IMR-90 (cell line): ENCODE measurements at regions not wholly inside any gene's neighbourhood (a gene's known extent, or its start where the extent isn't known, plus 50 kb on each side); places are given as distances from the start of the nearest gene placed in this dataset.

ENCODE experiments used
- ATAC-seq: fragments of 200-7000 bp; cut with Tn5 transposase; 2 replicates; pipeline ENCODE4 v1.9.1; 2020; ENCODE audit warnings: low read depth, mild to moderate bottlenecking, moderate library complexity
- BruUV-seq: library from RNA; stranded (reverse); fragments of 400-500 nt; replicated peaks from 2 replicates; lab custom pipeline; 2021; lab: Mats Ljungman, UMichigan
- CTCF ChIA-PET: fragments of 300-600 bp; formaldehyde crosslinking; extraction: SDS; loops from one replicate; lab custom pipeline; 2021; ENCODE audit warnings: antibody characterized with exemption; lab: Yijun Ruan, JAX
- POLR2A ChIA-PET: fragments of 300-600 bp; sonication (Branson Sonifier 250); formaldehyde crosslinking; loops from one replicate; lab custom pipeline; 2022; ENCODE audit warnings: antibody characterized with exemption; ENCODE audit not compliant: unreplicated experiment; lab: Charles Lee
- DNase-seq: peaks from one replicate; pipeline ENCODE4 v3.0.0; 2013
- H2AFZ ChIP-seq: replicated peaks from 2 replicates; pipeline ENCODE3; 2013; ENCODE audit warnings: low read length, mild to moderate bottlenecking; ENCODE audit not compliant: poor library complexity
- H2AK5ac ChIP-seq: 2 replicates; pipeline ENCODE4 v1.6.1; 2013; ENCODE audit warnings: low read depth, low read length, inconsistent platforms
- H2AK9ac ChIP-seq: replicated peaks from 2 replicates; pipeline ENCODE3; 2013; ENCODE audit warnings: mild to moderate bottlenecking, low read depth, low read length, moderate library complexity; ENCODE audit not compliant: poor library complexity
- H2BK120ac ChIP-seq: 2 replicates; pipeline ENCODE4 v1.6.1; 2013; ENCODE audit warnings: low read depth, low read length, inconsistent platforms
- H2BK15ac ChIP-seq: 3 replicates; pipeline ENCODE4 v1.6.1; 2013; ENCODE audit warnings: low read depth, low read length, inconsistent platforms
- H2BK20ac ChIP-seq: 2 replicates; pipeline ENCODE4 v1.6.1; 2013; ENCODE audit warnings: low read depth, mild to moderate bottlenecking, inconsistent platforms, low read length, moderate library complexity
- H2BK5ac ChIP-seq: 2 replicates; pipeline ENCODE4 v1.6.1; 2013; ENCODE audit warnings: mild to moderate bottlenecking, low read depth, low read length, inconsistent platforms; ENCODE audit not compliant: poor library complexity, severe bottlenecking
- H3K14ac ChIP-seq: replicated peaks from 2 replicates; pipeline ENCODE4 v1.6.1; 2013; ENCODE audit warnings: low read depth, low read length, inconsistent platforms
- H3K18ac ChIP-seq: 2 replicates; pipeline ENCODE4 v1.6.1; 2013; ENCODE audit warnings: low read depth, low read length, control low read depth
- H3K23ac ChIP-seq: 2 replicates; pipeline ENCODE4 v1.6.1; 2013; ENCODE audit warnings: low read depth, low read length, inconsistent platforms
- H3K27ac ChIP-seq: 2 replicates; pipeline ENCODE4 v1.5.1; 2013; ENCODE audit warnings: mild to moderate bottlenecking, control low read depth, low read length; ENCODE audit not compliant: insufficient read depth
- H3K27me3 ChIP-seq: 2 replicates; pipeline ENCODE4 v1.6.1; 2013; ENCODE audit warnings: low read length; ENCODE audit not compliant: control insufficient read depth, insufficient read depth
- H3K36me3 ChIP-seq: 2 replicates; pipeline ENCODE4 v1.6.1; 2013; ENCODE audit warnings: low read length, mixed read lengths; ENCODE audit not compliant: control insufficient read depth, insufficient read depth
- H3K4ac ChIP-seq: 2 replicates; pipeline ENCODE4 v1.6.1; 2013; ENCODE audit warnings: low read depth, low read length, inconsistent platforms
- H3K4me1 ChIP-seq: 2 replicates; pipeline ENCODE4 v1.6.1; 2013; ENCODE audit warnings: low read length, mixed read lengths; ENCODE audit not compliant: control insufficient read depth, insufficient read depth
- H3K4me2 ChIP-seq: 2 replicates; pipeline ENCODE4 v1.6.1; 2013; ENCODE audit warnings: low read depth, mild to moderate bottlenecking, control low read depth, low read length, moderate library complexity
- H3K4me3 ChIP-seq: 2 replicates; pipeline ENCODE4 v1.5.1; 2013; ENCODE audit warnings: low read depth, mild to moderate bottlenecking, control low read depth, low read length, moderate library complexity; ENCODE audit not compliant: insufficient read depth
- H3K56ac ChIP-seq: 2 replicates; pipeline ENCODE4 v1.6.1; 2013; ENCODE audit warnings: low read length, inconsistent platforms; ENCODE audit not compliant: insufficient read depth; ENCODE audit errors: extremely low read depth
- H3K79me1 ChIP-seq, 2 experiments: 2 replicates each; pipeline ENCODE4 v1.6.1; 2013; ENCODE audit warnings: low read length in 2 of 2, inconsistent platforms in 1 of 2, low read depth in 1 of 2
- H3K9ac ChIP-seq: 2 replicates; pipeline ENCODE4 v1.6.1; 2013; ENCODE audit warnings: low read depth, low read length, control low read depth
- H3K9me1 ChIP-seq: 2 replicates; pipeline ENCODE4 v1.6.1; 2013; ENCODE audit warnings: low read length, inconsistent platforms; ENCODE audit not compliant: insufficient read depth
- H3K9me3 ChIP-seq: 2 replicates; pipeline ENCODE4 v1.6.1; 2013; ENCODE audit warnings: low read length; ENCODE audit not compliant: control insufficient read depth, insufficient read depth
- H4K20me1 ChIP-seq: 2 replicates; pipeline ENCODE4 v1.6.1; 2013; ENCODE audit warnings: low read length, inconsistent platforms; ENCODE audit not compliant: insufficient read depth
- H4K5ac ChIP-seq: 2 replicates; pipeline ENCODE4 v1.6.1; 2013; ENCODE audit warnings: mild to moderate bottlenecking, low read depth, low read length, control low read depth
- H4K8ac ChIP-seq, 2 experiments: 2 replicates each; pipeline ENCODE4 v1.6.1; 2013; ENCODE audit warnings: low read depth in 2 of 2, low read length in 2 of 2, control low read depth in 1 of 2, inconsistent platforms in 1 of 2
- H4K91ac ChIP-seq: 2 replicates; pipeline ENCODE4 v1.6.1; 2013; ENCODE audit warnings: low read depth, low read length, inconsistent platforms; ENCODE audit not compliant: insufficient read depth
- BHLHE40 ChIP-seq: fragments of 150-350 bp; IDR thresholded peaks from 2 replicates; pipeline ENCODE4 v1.6.1; 2016; ENCODE audit warnings: mild to moderate bottlenecking, low read depth, low read length
- NFE2L2 ChIP-seq: fragments of 150-350 bp; IDR thresholded peaks from 2 replicates; pipeline ENCODE4 v1.6.1; 2016; ENCODE audit warnings: low read depth, mild to moderate bottlenecking, low read length
- SMC3 ChIP-seq: fragments of 150-350 bp; IDR thresholded peaks from 2 replicates; pipeline ENCODE4 v1.6.1; 2016; ENCODE audit warnings: low read depth, mild to moderate bottlenecking, antibody characterized with exemption, low read length, moderate library complexity
- WGBS, 2 experiments: methylation state at CpG; one replicate each; pipeline versions ENCODE4 v1.1.5 to v1.1.7; 2013; ENCODE audit warnings: missing lambda C conversion rate in 2 of 2; ENCODE audit not compliant: insufficient read length in 1 of 2; ENCODE audit errors: extremely low coverage in 2 of 2; 5-methylcytosine and 5-hydroxymethylcytosine counted together
- dilution Hi-C: fragments of 300-500 bp; cut with HindIII; formaldehyde crosslinking; loops from one replicate; pipeline ENCODE4 v1.14.3; 2018; ENCODE audit warnings: low sequenced_read_pairs; ENCODE audit not compliant: unreplicated experiment
- in situ Hi-C: fragments of 300-500 bp; cut with MboI; formaldehyde crosslinking; loops from 3 replicates; pipeline ENCODE4 v1.14.3; 2019; ENCODE audit warnings: low sequenced_read_pairs, inconsistent platforms, mixed read lengths
- intact Hi-C: fragments of 100-400 bp; cut with micrococcal nuclease; formaldehyde crosslinking; loops from 2 replicates; pipeline ENCODE4 v1.10.0; 2022
- TF ChIP-seq, protein P1 (sequence below): fragments of 150-350 bp; IDR thresholded peaks from 2 replicates; pipeline ENCODE4 v1.6.1; 2017; ENCODE audit warnings: mild to moderate bottlenecking, antibody characterized with exemption, low read length, low read depth

DNA sequence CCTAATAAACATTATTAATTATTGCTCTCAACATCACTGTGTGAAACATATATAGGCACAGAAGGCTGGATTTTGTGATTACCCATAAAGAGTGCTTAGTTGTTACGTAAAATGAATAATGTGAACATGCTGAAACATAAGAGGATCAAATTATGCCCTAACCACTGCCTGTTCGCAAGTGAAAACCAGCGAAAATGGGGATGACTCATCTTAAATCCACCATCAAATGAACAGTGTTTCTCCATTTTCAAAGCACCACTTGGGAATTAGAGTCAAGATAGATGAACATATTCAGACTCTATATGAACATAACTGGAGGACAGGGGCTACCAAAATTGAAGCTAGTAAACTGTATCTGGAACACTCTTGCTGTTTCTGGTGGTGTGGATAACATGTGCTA is 386.2 kb downstream of the HHIPL2 start:
- Histone ChIP-seq H4K91ac (no peak overlapping the region), H2BK20ac (no peak overlapping the region), H3K9me1 (no peaks in the 10 kb centered on the region), H4K8ac (no peak overlapping the region), H3K4me2 (no peak overlapping the region), H3K4me1 (no peaks in the 10 kb centered on the region), H3K27ac (no peak overlapping the region), H3K79me1 (no peaks in the 10 kb centered on the region), H3K4me3 (no peak overlapping the region), H3K18ac (no peak overlapping the region), H2AK5ac (no peak overlapping the region), H3K36me3 (no peaks in the 10 kb centered on the region), H2AK9ac (no peak overlapping the region), H2BK120ac (no peak overlapping the region; the same call in 1 of the 2 replicates), H2BK5ac (no peak overlapping the region), H3K9ac (no peak overlapping the region), H4K5ac (no peak overlapping the region), H2AFZ (no peak overlapping the region), H3K4ac (no peak overlapping the region), H4K20me1 (no peaks in the 10 kb centered on the region), H3K27me3 (no peaks in the 10 kb centered on the region), H3K23ac (peak overlapping the region; percentile 14; the same call in 1 of the 2 replicates), H2BK15ac (no peak overlapping the region), H3K9me3 (peaks cover 7% of the 10 kb centered on the region), H3K56ac (no peak overlapping the region), H3K14ac (no peak overlapping the region)
- no TSS peak for BruUV-seq
- dilution Hi-C loops (no loop called here), in situ Hi-C loops (no loop called here), intact Hi-C loops (no loop called here)
- ChIA-PET CTCF (no interaction called here), POLR2A (no interaction called here)
- DNase-seq (peak; percentile 21), ATAC-seq (no peak)
- WGBS, 2 experiments = 100% methylated on average over 2 of the region's 3 CpGs; no CpG with 5 or more reads in 1 of the 2 experiments
- TF ChIP-seq, protein P1, sequence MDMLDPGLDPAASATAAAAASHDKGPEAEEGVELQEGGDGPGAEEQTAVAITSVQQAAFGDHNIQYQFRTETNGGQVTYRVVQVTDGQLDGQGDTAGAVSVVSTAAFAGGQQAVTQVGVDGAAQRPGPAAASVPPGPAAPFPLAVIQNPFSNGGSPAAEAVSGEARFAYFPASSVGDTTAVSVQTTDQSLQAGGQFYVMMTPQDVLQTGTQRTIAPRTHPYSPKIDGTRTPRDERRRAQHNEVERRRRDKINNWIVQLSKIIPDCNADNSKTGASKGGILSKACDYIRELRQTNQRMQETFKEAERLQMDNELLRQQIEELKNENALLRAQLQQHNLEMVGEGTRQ = no peak
- no peak for TF ChIP-seq SMC3
- TF ChIP-seq NFE2L2 = no peak
- no peak for TF ChIP-seq BHLHE40
